ENCODE measurements at regions not wholly inside any gene's neighbourhood (a gene's known extent, or its start where the extent isn't known, plus 50 kb on each side); places are given as distances from the start of the nearest gene placed in this dataset.

GRCh38 chr7:98705626-98706025 lies 88.5 kb downstream of the NPTX2 start:
- Mint-ChIP-seq H3K4me1 (ENCODE audit: low read depth) (no peaks in the 10 kb centered on the region), H3K36me3 (ENCODE audit: low read depth) (no peaks in the 10 kb centered on the region), H3K9me3 (ENCODE audit: low read depth) (no peaks in the 10 kb centered on the region), H3K27ac (ENCODE audit: unreplicated experiment) (no peak overlapping the region), H3K4me3 (ENCODE audit: unreplicated experiment) (no peak overlapping the region), H3K27me3 (ENCODE audit: low read depth) (peaks cover 14% of the 10 kb centered on the region)
- TF ChIP-seq CTCF (IDR thresholded peaks at IDR 0.05): no peak
- no peak for DNase-seq (ENCODE audit: low spot score)

GRCh38 chr7:98707076-98707475 lies 90.0 kb downstream of the NPTX2 start:
- no peaks in the 10 kb centered on the region for H3K36me3 Mint-ChIP-seq (ENCODE audit: low read depth)
- H3K27me3 Mint-ChIP-seq (ENCODE audit: low read depth): peaks cover 13% of the 10 kb centered on the region
- no peaks in the 10 kb centered on the region for H3K4me1 Mint-ChIP-seq (ENCODE audit: low read depth)
- H3K4me3 Mint-ChIP-seq (ENCODE audit: unreplicated experiment): no peak overlapping the region
- no peaks in the 10 kb centered on the region for H3K9me3 Mint-ChIP-seq (ENCODE audit: low read depth)
- no peak overlapping the region for H3K27ac Mint-ChIP-seq (ENCODE audit: unreplicated experiment)
- DNase-seq (ENCODE audit: low spot score): no peak
- no peak for TF ChIP-seq CTCF (IDR thresholded peaks at IDR 0.05)

- no peak for TF ChIP-seq CTCF (IDR thresholded peaks at IDR 0.05)
- Mint-ChIP-seq H3K4me3 (ENCODE audit: unreplicated experiment) (no peak overlapping the region), H3K9me3 (ENCODE audit: low read depth) (no peaks in the 10 kb centered on the region), H3K27me3 (ENCODE audit: low read depth) (peaks cover 16% of the 10 kb centered on the region), H3K4me1 (ENCODE audit: low read depth) (no peaks in the 10 kb centered on the region), H3K36me3 (ENCODE audit: low read depth) (no peaks in the 10 kb centered on the region), H3K27ac (ENCODE audit: unreplicated experiment) (no peak overlapping the region)
- no peak for DNase-seq (ENCODE audit: low spot score)
Measured at GRCh38 chr7:98711945-98712344, 94.9 kb downstream of the NPTX2 start.

GRCh38 chr7:98713165-98713810 lies 96.2 kb downstream of the NPTX2 start:
- TF ChIP-seq CTCF (IDR thresholded peaks at IDR 0.05): no peak
- Mint-ChIP-seq H3K4me1 (ENCODE audit: low read depth) (no peaks in the 10 kb centered on the region), H3K9me3 (ENCODE audit: low read depth) (no peaks in the 10 kb centered on the region), H3K27ac (ENCODE audit: unreplicated experiment) (no peak overlapping the region), H3K27me3 (ENCODE audit: low read depth) (peaks cover 16% of the 10 kb centered on the region), H3K4me3 (ENCODE audit: unreplicated experiment) (no peak overlapping the region), H3K36me3 (ENCODE audit: low read depth) (no peaks in the 10 kb centered on the region)
- DNase-seq (ENCODE audit: low spot score): no peak

GRCh38 chr7:98719396-98719795 lies 102.3 kb downstream of the NPTX2 start:
- DNase-seq (ENCODE audit: low spot score): no peak
- no peak overlapping the region for H3K4me3 Mint-ChIP-seq (ENCODE audit: unreplicated experiment)
- H3K36me3 Mint-ChIP-seq (ENCODE audit: low read depth): no peaks in the 10 kb centered on the region
- H3K9me3 Mint-ChIP-seq (ENCODE audit: low read depth): no peaks in the 10 kb centered on the region
- TF ChIP-seq CTCF (IDR thresholded peaks at IDR 0.05): no peak
- peaks cover 7% of the 10 kb centered on the region for H3K27me3 Mint-ChIP-seq (ENCODE audit: low read depth)
- no peak overlapping the region for H3K27ac Mint-ChIP-seq (ENCODE audit: unreplicated experiment)
- H3K4me1 Mint-ChIP-seq (ENCODE audit: low read depth): no peaks in the 10 kb centered on the region
